HCT116 (cell line): ENCODE measurements at regions not wholly inside any gene's neighbourhood (a gene's known extent, or its start where the extent isn't known, plus 50 kb on each side); places are given as distances from the start of the nearest gene placed in this dataset.

Experiments
- ATAC-seq: fragments of 200-7000 bp; cut with Tn5 transposase; 2 replicates; pipeline ENCODE4 v1.9.1; 2020; ENCODE audit warnings: mild to moderate bottlenecking, moderate library complexity
- BruUV-seq: library from RNA; stranded (reverse); fragments of 400-500 nt; replicated peaks from 2 replicates; lab custom pipeline; 2021; lab: Mats Ljungman, UMichigan
- CTCF ChIA-PET: fragments of 300-600 bp; sonication (Branson Sonifier 250); formaldehyde crosslinking; loops from one replicate; lab custom pipeline; 2021; ENCODE audit warnings: antibody characterized with exemption; lab: Charles Lee
- POLR2A ChIA-PET: fragments of 300-600, 350-600 bp; sonication (Branson Sonifier 250); formaldehyde crosslinking; loops from one replicate; lab custom pipeline; 2021; ENCODE audit warnings: antibody characterized with exemption; lab: Charles Lee
- RAD21 ChIA-PET, 2 experiments: fragments of 300-600 bp; sonication (Branson Sonifier 250); formaldehyde crosslinking; loops; one replicate each; lab custom pipeline; 2023; ENCODE audit warnings: low total read pairs in 2 of 2; ENCODE audit not compliant: uncharacterized antibody in 2 of 2, unreplicated experiment in 2 of 2, low non-redundant PET in 1 of 2; lab: Charles Lee
- DNase-seq: peaks from one replicate; pipeline ENCODE4 v3.0.0-alpha.2; 2010; ENCODE audit warnings: low read depth, low spot score
- H2AFZ ChIP-seq: fragments of 200-600 bp; shearing (Covaris generic), sonication (generic); 2 replicates; pipeline ENCODE4 v1.6.1; 2017; ENCODE audit warnings: low read depth, mixed run types, mixed read lengths, antibody characterized with exemption, low read length; ENCODE audit not compliant: poor library complexity, severe bottlenecking
- H3K27ac ChIP-seq: 2 replicates; pipeline ENCODE4 v1.5.1; 2012; ENCODE audit warnings: low read depth, low read length
- H3K27me3 ChIP-seq: fragments of 200-600 bp; sonication (generic); 2 replicates; pipeline ENCODE4 v1.6.1; 2016; ENCODE audit warnings: mixed run types, low read length, mixed read lengths; ENCODE audit not compliant: insufficient read depth
- H3K36me3 ChIP-seq, 2 experiments: fragments of 200-500 bp in 1 of 2; fragments of 200-600 bp in 1 of 2; sonication (Bioruptor generic) in 1 of 2; sonication (generic) in 1 of 2; 2 replicates each; pipeline versions ENCODE4 v1.5.1 to v1.6.1; 2014 to 2016; ENCODE audit warnings: low read length in 2 of 2, inconsistent platforms in 1 of 2, mixed read lengths in 1 of 2, mixed run types in 1 of 2; ENCODE audit not compliant: insufficient read depth in 2 of 2, control insufficient read depth in 1 of 2
- H3K4me1 ChIP-seq, 2 experiments: fragments of 200-600 bp in 1 of 2; sonication (generic) in 1 of 2; 2 replicates each; pipeline versions ENCODE4 v1.5.1 to v1.6.1; 2012 to 2017; ENCODE audit warnings: low read length in 2 of 2, inconsistent platforms in 1 of 2, mild to moderate bottlenecking in 1 of 2, mixed read lengths in 1 of 2, mixed run types in 1 of 2, moderate library complexity in 1 of 2; ENCODE audit not compliant: insufficient read depth in 2 of 2, control insufficient read depth in 1 of 2
- H3K4me2 ChIP-seq: fragments of 200-600 bp; sonication (generic); 2 replicates; pipeline ENCODE4 v1.6.1; 2017; ENCODE audit warnings: mixed run types, low read length, mixed read lengths
- H3K4me3 ChIP-seq, 2 experiments: fragments of 200-600 bp in 1 of 2; sonication (generic) in 1 of 2; replicated peaks in 1 of 2; 2 replicates each; pipeline ENCODE4 v1.5.1; 2011 to 2016; ENCODE audit warnings: low read length in 2 of 2, control low read depth in 1 of 2, low read depth in 1 of 2, mild to moderate bottlenecking in 1 of 2, mixed read lengths in 1 of 2, mixed run types in 1 of 2
- H3K79me2 ChIP-seq: fragments of 200-600 bp; sonication (generic); 2 replicates; pipeline ENCODE4 v1.6.1; 2017; ENCODE audit warnings: mild to moderate bottlenecking, mixed run types, low read length, moderate library complexity, mixed read lengths; ENCODE audit not compliant: insufficient read depth
- H3K9ac ChIP-seq: fragments of 200-600 bp; sonication (generic); 2 replicates; pipeline ENCODE4 v1.6.1; 2016; ENCODE audit warnings: low read length, mixed read lengths
- H3K9me2 ChIP-seq: fragments of 200-600 bp; sonication (generic), shearing (Covaris generic); 2 replicates; pipeline ENCODE4 v1.6.1; 2017; ENCODE audit warnings: mixed run types, mild to moderate bottlenecking, moderate library complexity; ENCODE audit not compliant: insufficient read depth
- H3K9me3 ChIP-seq, 2 experiments: fragments of 200-500 bp in 1 of 2; fragments of 200-600 bp in 1 of 2; sonication (Bioruptor generic) in 1 of 2; sonication (generic) in 1 of 2; 2 replicates each; pipeline ENCODE4 v1.6.1; 2014 to 2017; ENCODE audit warnings: low read length in 2 of 2, mixed read lengths in 2 of 2, inconsistent platforms in 1 of 2, low read depth in 1 of 2, mild to moderate bottlenecking in 1 of 2, mixed run types in 1 of 2, moderate library complexity in 1 of 2; ENCODE audit not compliant: control insufficient read depth in 1 of 2, insufficient read depth in 1 of 2
- H4K20me1 ChIP-seq: fragments of 200-600 bp; sonication (generic), shearing (Covaris generic); 2 replicates; pipeline ENCODE4 v1.6.1; 2017; ENCODE audit warnings: mixed run types, mild to moderate bottlenecking, moderate library complexity; ENCODE audit not compliant: insufficient read depth
- CBX3 ChIP-seq: IDR thresholded peaks from 2 replicates; pipeline ENCODE4 v1.6.1; 2012; ENCODE audit warnings: low read depth
- ELF1 ChIP-seq: IDR thresholded peaks from 2 replicates; pipeline ENCODE4 v1.6.1; 2012; ENCODE audit warnings: low read depth, borderline replicate concordance
- EZH2 ChIP-seq: fragments of 200-600 bp; sonication (generic); IDR thresholded peaks from 2 replicates; pipeline ENCODE4 v1.6.1; 2017; ENCODE audit warnings: antibody characterized with exemption, mixed run types
- EZH2phosphoT487 ChIP-seq: fragments of 200-600 bp; IDR thresholded peaks from 2 replicates; pipeline ENCODE4 v1.6.1; 2018; ENCODE audit warnings: antibody characterized with exemption, borderline replicate concordance
- POLR2AphosphoS5 ChIP-seq: IDR thresholded peaks from 2 replicates; pipeline ENCODE4 v1.6.1; 2011; ENCODE audit warnings: mild to moderate bottlenecking, low read depth, low read length, moderate library complexity
- RAD21 ChIP-seq: IDR thresholded peaks from 2 replicates; pipeline ENCODE4 v1.6.1; 2012; ENCODE audit warnings: low read depth, mild to moderate bottlenecking
- SP1 ChIP-seq: IDR thresholded peaks from 2 replicates; pipeline ENCODE4 v1.6.1; 2012; ENCODE audit warnings: low read depth
- SRF ChIP-seq: IDR thresholded peaks from 2 replicates; pipeline ENCODE4 v1.6.1; 2012; ENCODE audit warnings: low read depth
- TCF7L2 ChIP-seq: IDR thresholded peaks from 2 replicates; pipeline ENCODE4 v1.7.0; 2011; ENCODE audit warnings: borderline replicate concordance, inconsistent platforms; ENCODE audit not compliant: insufficient read depth, insufficient read length; ENCODE audit errors: extremely low read depth
- ZBTB33 ChIP-seq: IDR thresholded peaks from 2 replicates; pipeline ENCODE4 v1.6.1; 2011; ENCODE audit warnings: mild to moderate bottlenecking, low read length, moderate library complexity; ENCODE audit not compliant: insufficient replicate concordance; ENCODE audit errors: extremely low read depth
- ZNF274 ChIP-seq: fragments of 200-500 bp; sonication (Bioruptor generic); IDR thresholded peaks from 2 replicates; pipeline ENCODE4 v1.6.1; 2014; ENCODE audit warnings: mild to moderate bottlenecking, low read depth, low read length, inconsistent platforms
- intact Hi-C: fragments of 100-400 bp; cut with micrococcal nuclease; formaldehyde crosslinking; loops from 2 replicates; pipeline ENCODE4 v1.10.0; 2022

- Histone ChIP-seq H3K4me3 (no peak overlapping the region), H4K20me1 (no peaks in the 10 kb centered on the region), H3K79me2 (no peaks in the 10 kb centered on the region), H3K27me3 (no peaks in the 10 kb centered on the region), H2AFZ (no peak overlapping the region), H3K9me2 (0 out of 2 replicates have a peak, but pooled peaks cover 3% of the 10 kb centered on the region), H3K9me3 (no peaks in the 10 kb centered on the region), H3K4me2 (no peak overlapping the region), H3K9ac (no peak overlapping the region), H3K4me1 (peaks cover 0 to 9% of the 10 kb centered on the region in 2 experiments; a peak in 2 of 4 replicates), H3K27ac (no peak overlapping the region), H3K36me3 (no peaks in the 10 kb centered on the region)
- RAD21 ChIA-PET: no interaction called here
- BruUV-seq: no TSS peak
- ATAC-seq: no peak
- DNase-seq: no peak
- intact Hi-C loops: no loop called here
- POLR2A ChIA-PET: no interaction called here
- no peak for TF ChIP-seq ZNF274
- TF ChIP-seq EZH2: no peak
- no peak for TF ChIP-seq TCF7L2
- TF ChIP-seq CBX3: no peak
- no peak for TF ChIP-seq SP1
- TF ChIP-seq EZH2phosphoT487: no peak
- CTCF ChIA-PET: no interaction called here
Measured at GRCh38 chr2:100761365-100761764, 58.6 kb upstream of the NPAS2 start.

GRCh38 chr2:100764430-100764829 lies 55.5 kb upstream of the NPAS2 start:
- H3K27me3 ChIP-seq: no peaks in the 10 kb centered on the region
- H3K4me2 ChIP-seq: no peak overlapping the region
- H2AFZ ChIP-seq: no peak overlapping the region
- ChIA-PET RAD21 (no interaction called here), POLR2A (no interaction called here), CTCF (no interaction called here)
- DNase-seq (no peak), ATAC-seq (no peak)
- H4K20me1 ChIP-seq: no peaks in the 10 kb centered on the region
- no peaks in the 10 kb centered on the region for H3K36me3 ChIP-seq
- H3K9me2 ChIP-seq: 0 out of 2 replicates have a peak, but pooled peaks cover 3% of the 10 kb centered on the region
- no peak overlapping the region for H3K4me3 ChIP-seq
- peaks cover 0 to 20% of the 10 kb centered on the region in 2 experiments; a peak in 2 of 4 replicates for H3K4me1 ChIP-seq
- no peaks in the 10 kb centered on the region for H3K79me2 ChIP-seq
- H3K9ac ChIP-seq: no peak overlapping the region
- intact Hi-C loops: no loop called here
- no peaks in the 10 kb centered on the region for H3K9me3 ChIP-seq
- no peak overlapping the region for H3K27ac ChIP-seq
- TF ChIP-seq ZNF274 (no peak), RAD21 (no peak), POLR2AphosphoS5 (no peak), ZBTB33 (no peak), SRF (no peak), ELF1 (no peak)
- BruUV-seq: no TSS peak
